ENCODE measurements at regions not wholly inside any gene's neighbourhood (a gene's known extent, or its start where the extent isn't known, plus 50 kb on each side); places are given as distances from the start of the nearest gene placed in this dataset.

DNA sequence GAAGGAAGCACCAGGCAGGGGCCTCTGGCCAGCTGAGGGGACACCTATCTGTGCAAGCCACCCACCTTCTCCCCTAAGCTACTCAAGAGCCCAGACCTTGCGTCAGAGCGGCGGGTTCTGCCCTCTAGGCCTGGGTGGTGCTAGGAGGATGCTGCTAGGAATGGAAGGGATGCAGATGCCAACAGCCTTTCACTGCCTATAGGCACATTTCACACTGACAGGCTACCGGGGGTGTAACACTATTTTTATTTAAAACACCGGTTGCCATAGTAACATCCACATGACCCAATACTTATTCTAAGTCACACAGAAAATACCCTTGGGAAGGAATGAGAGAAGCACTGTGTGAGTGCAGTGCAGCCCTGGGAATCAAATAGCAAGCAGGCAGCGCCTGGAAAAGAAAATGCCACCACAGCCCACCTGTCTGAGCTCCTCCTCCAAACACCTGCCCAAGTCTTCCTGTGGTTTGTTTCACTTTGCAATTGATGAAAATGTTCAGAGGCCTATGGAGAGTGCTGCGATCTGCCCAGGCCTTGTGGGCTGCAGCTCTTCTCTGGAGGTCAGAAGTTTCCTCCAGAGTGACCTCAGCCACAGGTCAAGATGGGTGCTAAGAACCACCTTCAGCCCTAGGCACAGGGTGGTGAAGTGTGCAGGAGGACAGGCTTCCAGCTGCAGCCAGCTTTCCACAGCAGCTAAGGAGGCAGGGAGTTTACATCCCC lies 113.5 kb upstream of the TOPAZ1 start:
- TF ChIP-seq, protein P1, sequence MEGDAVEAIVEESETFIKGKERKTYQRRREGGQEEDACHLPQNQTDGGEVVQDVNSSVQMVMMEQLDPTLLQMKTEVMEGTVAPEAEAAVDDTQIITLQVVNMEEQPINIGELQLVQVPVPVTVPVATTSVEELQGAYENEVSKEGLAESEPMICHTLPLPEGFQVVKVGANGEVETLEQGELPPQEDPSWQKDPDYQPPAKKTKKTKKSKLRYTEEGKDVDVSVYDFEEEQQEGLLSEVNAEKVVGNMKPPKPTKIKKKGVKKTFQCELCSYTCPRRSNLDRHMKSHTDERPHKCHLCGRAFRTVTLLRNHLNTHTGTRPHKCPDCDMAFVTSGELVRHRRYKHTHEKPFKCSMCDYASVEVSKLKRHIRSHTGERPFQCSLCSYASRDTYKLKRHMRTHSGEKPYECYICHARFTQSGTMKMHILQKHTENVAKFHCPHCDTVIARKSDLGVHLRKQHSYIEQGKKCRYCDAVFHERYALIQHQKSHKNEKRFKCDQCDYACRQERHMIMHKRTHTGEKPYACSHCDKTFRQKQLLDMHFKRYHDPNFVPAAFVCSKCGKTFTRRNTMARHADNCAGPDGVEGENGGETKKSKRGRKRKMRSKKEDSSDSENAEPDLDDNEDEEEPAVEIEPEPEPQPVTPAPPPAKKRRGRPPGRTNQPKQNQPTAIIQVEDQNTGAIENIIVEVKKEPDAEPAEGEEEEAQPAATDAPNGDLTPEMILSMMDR (conservative IDR thresholded peaks at IDR 0.05 in 1 of 2, IDR thresholded peaks at IDR 0.05 in 1 of 2; ENCODE audit: low read depth in 1 of 2, low read length in 2 of 2), result no peak
- no peak for TF ChIP-seq EZH2 (IDR thresholded peaks at IDR 0.05; ENCODE audit: low read length, missing control alignments)

Data from fibroblast of lung (primary cell).